ENCODE measurements at regions not wholly inside any gene's neighbourhood (a gene's known extent, or its start where the extent isn't known, plus 50 kb on each side); places are given as distances from the start of the nearest gene placed in this dataset.

DNA sequence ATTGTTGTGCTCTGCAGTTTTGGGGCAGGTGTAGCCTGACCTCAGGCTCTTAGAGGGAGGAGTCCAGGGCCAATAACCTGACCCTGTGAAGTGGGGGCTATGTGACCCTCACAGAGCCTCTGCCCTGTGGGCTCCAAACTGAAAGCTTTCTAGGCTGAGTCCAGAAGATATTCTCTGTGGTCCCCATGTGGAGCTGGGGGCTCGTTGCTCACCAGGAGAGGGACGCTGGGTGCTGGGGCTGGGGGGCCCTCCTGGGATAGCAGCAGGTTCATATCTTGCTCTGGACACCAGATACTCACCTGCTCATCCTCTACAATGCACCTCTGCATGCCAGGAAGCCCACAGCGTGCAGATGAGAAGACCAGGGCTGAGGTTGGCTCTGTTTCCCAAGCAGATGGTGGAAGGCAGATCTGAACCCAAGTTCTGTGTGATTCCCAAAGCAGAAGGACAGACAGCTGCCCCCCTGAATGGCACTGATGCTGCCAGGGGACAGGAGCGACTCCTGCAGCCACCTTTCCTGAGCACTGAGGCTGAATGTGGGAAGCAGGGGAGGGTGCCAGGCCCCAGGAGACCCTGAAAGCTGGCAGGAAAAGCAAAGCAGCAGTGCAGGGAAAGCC lies 1022.0 kb downstream of the TBC1D22A start:
- Histone ChIP-seq H3K4me1 (no peaks in the 10 kb centered on the region), H3K9me3 (no peaks in the 10 kb centered on the region), H3K36me3 (ENCODE audit: insufficient read depth in 1 of 2, low read depth in 1 of 2) (no peaks in the 10 kb centered on the region), H3K4me3 (no peak overlapping the region), H3K27ac (no peak overlapping the region), H3K27me3 (ENCODE audit: insufficient read depth in 3 of 3, low read length in 2 of 3) (peaks cover 0 to 13% (median 0%) of the 10 kb centered on the region in 3 donors)
- ATAC-seq: no peak
- WGBS, 3 donors: 81 to 88% (median 85%) methylated on average over 4 of the region's 4 CpGs
- TF ChIP-seq, protein P1, sequence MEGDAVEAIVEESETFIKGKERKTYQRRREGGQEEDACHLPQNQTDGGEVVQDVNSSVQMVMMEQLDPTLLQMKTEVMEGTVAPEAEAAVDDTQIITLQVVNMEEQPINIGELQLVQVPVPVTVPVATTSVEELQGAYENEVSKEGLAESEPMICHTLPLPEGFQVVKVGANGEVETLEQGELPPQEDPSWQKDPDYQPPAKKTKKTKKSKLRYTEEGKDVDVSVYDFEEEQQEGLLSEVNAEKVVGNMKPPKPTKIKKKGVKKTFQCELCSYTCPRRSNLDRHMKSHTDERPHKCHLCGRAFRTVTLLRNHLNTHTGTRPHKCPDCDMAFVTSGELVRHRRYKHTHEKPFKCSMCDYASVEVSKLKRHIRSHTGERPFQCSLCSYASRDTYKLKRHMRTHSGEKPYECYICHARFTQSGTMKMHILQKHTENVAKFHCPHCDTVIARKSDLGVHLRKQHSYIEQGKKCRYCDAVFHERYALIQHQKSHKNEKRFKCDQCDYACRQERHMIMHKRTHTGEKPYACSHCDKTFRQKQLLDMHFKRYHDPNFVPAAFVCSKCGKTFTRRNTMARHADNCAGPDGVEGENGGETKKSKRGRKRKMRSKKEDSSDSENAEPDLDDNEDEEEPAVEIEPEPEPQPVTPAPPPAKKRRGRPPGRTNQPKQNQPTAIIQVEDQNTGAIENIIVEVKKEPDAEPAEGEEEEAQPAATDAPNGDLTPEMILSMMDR (IDR thresholded peaks at IDR 0.05): no peak
- intact Hi-C loops (cut with DNase I): no loop called here
- no peak for DNase-seq

DNA sequence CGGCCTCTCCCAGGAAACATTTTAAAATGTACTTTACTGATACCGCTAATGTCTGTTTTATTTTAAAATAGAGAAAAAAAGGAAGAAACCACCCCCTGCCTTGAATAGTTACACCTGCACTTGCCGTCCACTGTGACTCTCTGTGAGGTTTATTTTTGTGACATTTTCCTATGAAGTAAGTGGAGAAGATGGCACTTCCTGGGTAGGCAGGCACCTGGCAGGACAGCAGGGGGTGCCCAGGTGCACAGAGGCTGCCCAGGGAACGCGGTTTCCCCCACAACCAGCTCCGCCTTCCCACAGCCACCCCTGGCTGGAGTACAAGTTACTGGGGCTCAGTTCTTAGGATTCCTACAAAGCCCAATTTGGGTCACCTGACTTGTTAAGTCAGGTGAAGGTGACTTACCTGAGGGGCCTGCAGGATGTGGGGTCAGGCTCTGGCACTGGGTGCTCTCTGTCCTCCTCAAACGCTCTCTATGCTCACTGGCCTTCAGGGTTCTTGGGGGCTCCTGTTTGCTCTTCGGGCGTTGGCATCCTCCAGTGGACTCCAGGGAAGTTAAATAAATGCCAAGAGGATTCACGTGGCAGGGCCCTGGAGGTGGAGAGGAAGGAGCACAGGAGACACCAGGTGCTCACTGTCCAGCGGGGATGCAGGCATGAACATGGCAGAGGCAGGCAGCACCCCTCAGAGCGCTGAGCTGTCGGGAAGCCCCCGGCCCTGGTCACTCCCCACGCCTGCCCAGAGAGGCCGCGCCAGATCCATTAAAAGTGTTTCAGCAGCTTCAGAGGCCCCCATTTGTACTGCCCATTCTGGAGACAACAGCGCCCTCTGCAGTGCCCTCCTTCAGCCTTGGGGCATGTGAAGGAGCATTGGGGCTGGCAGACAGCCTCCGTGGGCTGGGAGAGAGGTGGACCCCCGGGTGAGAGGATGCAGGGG lies 1021.2 kb downstream of the TBC1D22A start:
- TF ChIP-seq, protein P1 (IDR thresholded peaks at IDR 0.05): no peak
- H3K27me3 ChIP-seq (ENCODE audit: insufficient read depth in 3 of 3, low read length in 2 of 3): peaks cover 0 to 13% (median 0%) of the 10 kb centered on the region in 3 donors
- DNase-seq: no peak
- no peaks in the 10 kb centered on the region for H3K36me3 ChIP-seq (ENCODE audit: insufficient read depth in 1 of 2, low read depth in 1 of 2)
- ATAC-seq: no peak
- H3K27ac ChIP-seq: no peak overlapping the region
- intact Hi-C loops (cut with DNase I): no loop called here
- H3K9me3 ChIP-seq: no peaks in the 10 kb centered on the region
- no peaks in the 10 kb centered on the region for H3K4me1 ChIP-seq
- WGBS, 3 donors: 75 to 83% (median 78%) methylated on average over 20 of the region's 20 CpGs
- no peak overlapping the region for H3K4me3 ChIP-seq

DNA sequence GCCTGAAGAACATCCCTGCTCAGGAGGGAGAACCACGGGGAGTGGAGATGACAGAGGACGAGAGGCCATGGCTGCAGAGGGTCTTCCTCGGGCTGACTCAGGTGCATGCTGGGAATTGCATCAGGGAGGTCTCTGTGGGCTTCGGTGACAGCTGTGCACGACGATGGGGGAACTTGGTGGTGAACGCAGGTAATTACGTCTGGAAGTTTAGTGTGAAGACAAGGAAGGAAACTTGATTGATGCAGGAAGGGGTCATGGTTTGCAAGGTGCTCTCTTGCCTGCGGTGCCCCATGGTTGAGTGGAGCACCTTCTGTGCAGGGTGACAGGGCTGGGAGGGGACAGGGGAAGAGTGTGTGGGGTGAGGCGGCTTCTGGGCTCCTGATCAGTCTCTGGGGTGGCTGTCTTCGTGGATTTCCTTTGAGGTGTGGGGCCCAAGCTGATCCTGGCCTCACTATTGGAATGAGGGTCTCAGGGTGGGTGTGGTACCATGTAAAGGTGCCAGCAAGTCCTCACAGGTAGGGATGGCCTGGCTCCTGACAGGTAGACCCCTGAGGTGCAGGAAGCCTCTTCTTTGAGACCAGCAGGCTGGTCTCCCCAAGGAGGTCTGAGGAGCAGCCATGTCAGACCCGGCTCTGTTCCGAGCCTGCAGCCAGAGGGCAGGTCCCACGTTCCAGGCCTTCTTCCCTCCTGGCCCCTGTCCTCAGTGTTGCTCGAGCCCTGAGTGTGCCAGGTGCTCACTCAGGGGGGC lies 1020.1 kb downstream of the TBC1D22A start:
- ATAC-seq (no peak), DNase-seq (no peak)
- 66 to 74% (median 71%) methylated on average over 15 of the region's 15 CpGs for WGBS, 3 donors

DNA sequence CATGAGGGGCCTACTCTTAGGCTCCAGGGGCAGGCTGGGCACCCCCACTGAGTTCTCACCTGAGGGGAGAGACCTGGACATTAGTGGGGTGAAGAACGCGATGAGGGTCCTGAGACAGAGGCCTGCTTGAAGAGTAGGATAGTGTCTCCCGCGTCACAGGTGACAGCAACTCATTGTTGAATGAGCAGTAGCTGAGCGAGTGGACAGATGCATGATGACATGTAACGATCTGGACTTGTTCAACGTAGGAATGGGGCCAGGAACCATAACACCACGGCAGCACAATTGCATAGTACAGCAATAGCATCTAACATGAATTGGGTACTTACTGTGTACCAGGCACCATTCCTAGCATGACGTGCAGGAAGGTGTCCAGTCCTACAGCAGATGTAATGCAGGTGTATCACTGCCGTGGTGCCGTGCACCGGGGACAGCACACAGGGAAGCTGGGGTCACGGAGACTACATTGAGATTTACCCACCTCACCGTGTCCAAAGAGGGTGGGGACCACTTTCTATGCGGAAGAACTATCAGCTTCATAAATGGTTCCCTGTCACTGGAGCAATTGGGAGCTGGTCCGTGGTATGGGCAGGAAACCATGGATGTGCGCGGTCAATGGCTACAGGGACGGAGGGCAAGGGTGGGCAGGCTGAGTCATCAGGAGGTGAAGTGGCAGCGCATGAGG lies 1019.1 kb downstream of the TBC1D22A start:
- Histone ChIP-seq H3K4me1 (no peaks in the 10 kb centered on the region), H3K9me3 (no peaks in the 10 kb centered on the region), H3K27me3 (ENCODE audit: insufficient read depth in 3 of 3, low read length in 2 of 3) (peaks cover 0 to 8% (median 0%) of the 10 kb centered on the region in 3 donors), H3K36me3 (ENCODE audit: insufficient read depth in 1 of 2, low read depth in 1 of 2) (no peaks in the 10 kb centered on the region), H3K4me3 (no peak overlapping the region), H3K27ac (no peak overlapping the region)
- TF ChIP-seq, protein P1 (IDR thresholded peaks at IDR 0.05): no peak
- 86 to 89% (median 86%) methylated on average over 20 of the region's 20 CpGs for WGBS, 3 donors
- no peak for DNase-seq
- intact Hi-C loops (cut with DNase I): no loop called here
- ATAC-seq: no peak

More for the DNA sequence above, 1020.1 kb downstream of the TBC1D22A start:
- TF ChIP-seq, protein P1 (IDR thresholded peaks at IDR 0.05): no peak
- Histone ChIP-seq H3K27me3 (ENCODE audit: insufficient read depth in 3 of 3, low read length in 2 of 3) (peaks cover 0 to 8% (median 0%) of the 10 kb centered on the region in 3 donors), H3K4me1 (no peaks in the 10 kb centered on the region), H3K9me3 (no peaks in the 10 kb centered on the region), H3K4me3 (no peak overlapping the region), H3K36me3 (ENCODE audit: insufficient read depth in 1 of 2, low read depth in 1 of 2) (no peaks in the 10 kb centered on the region), H3K27ac (no peak overlapping the region)
- intact Hi-C loops (cut with DNase I): no loop called here

Data from psoas muscle (tissue), 7 donors.